Endothelial cell of umbilical vein (primary cell): ENCODE measurements at regions not wholly inside any gene's neighbourhood (a gene's known extent, or its start where the extent isn't known, plus 50 kb on each side); places are given as distances from the start of the nearest gene placed in this dataset.

Experiments
- BruUV-seq: library from RNA; stranded (reverse); fragments of 400-500 nt; replicated peaks from 2 replicates; lab custom pipeline; 2021; lab: Mats Ljungman, UMichigan
- CTCF ChIA-PET: fragments of 300-600, 350-600 bp; sonication (Branson Sonifier 250); formaldehyde crosslinking; loops from one replicate; lab custom pipeline; 2021; ENCODE audit warnings: antibody characterized with exemption, inconsistent platforms; lab: Charles Lee
- POLR2A ChIA-PET: fragments of 300-600, 350-600 bp; sonication (Branson Sonifier 250); formaldehyde crosslinking; loops from one replicate; lab custom pipeline; 2021; ENCODE audit warnings: antibody characterized with exemption, inconsistent platforms; lab: Charles Lee
- DNase-seq: peaks from one replicate; pipeline ENCODE4 v3.0.0-alpha.2; 2011; ENCODE audit warnings: low read depth, low spot score
- FAIRE-seq: peaks from 2 replicates; lab custom pipeline; 2011; peaks lifted over from hg19 to GRCh38; lab: Jason Lieb, UNC
- H2AFZ ChIP-seq: 2 replicates; pipeline ENCODE4 v1.6.0; 2012; ENCODE audit warnings: low read depth, low read length, control low read depth, inconsistent platforms
- H3K27ac ChIP-seq: 2 replicates; pipeline ENCODE4 v1.5.1; 2011; ENCODE audit warnings: low read depth, mild to moderate bottlenecking, control low read depth, low read length, moderate library complexity; ENCODE audit not compliant: insufficient read depth
- H3K27me3 ChIP-seq, 2 experiments: 2 replicates each; pipeline versions ENCODE4 v1.6.0 to v1.6.1; 2011; ENCODE audit warnings: low read length in 2 of 2, mixed read lengths in 1 of 2; ENCODE audit not compliant: control insufficient read depth in 2 of 2, insufficient read depth in 2 of 2
- H3K36me3 ChIP-seq, 2 experiments: 2 replicates in 1 of 2; 3 replicates in 1 of 2; pipeline ENCODE4 v1.5.1; 2011; ENCODE audit warnings: low read length in 2 of 2, mild to moderate bottlenecking in 1 of 2, moderate library complexity in 1 of 2; ENCODE audit not compliant: control insufficient read depth in 2 of 2, insufficient read depth in 2 of 2; ENCODE audit errors: extremely low read depth in 1 of 2
- H3K4me1 ChIP-seq: 3 replicates; pipeline ENCODE4 v1.5.1; 2011; ENCODE audit warnings: mild to moderate bottlenecking, low read length; ENCODE audit not compliant: control insufficient read depth, insufficient read depth; ENCODE audit errors: extremely low read depth
- H3K4me2 ChIP-seq: 2 replicates; pipeline ENCODE4 v1.6.1; 2011; ENCODE audit warnings: low read length, control low read depth, mixed read lengths; ENCODE audit not compliant: insufficient read depth
- H3K4me3 ChIP-seq, 3 experiments: fragments of 200-600 bp in 1 of 3; sonication (generic), shearing (Covaris generic) in 1 of 3; replicated peaks in 1 of 3; 2 replicates each; pipeline ENCODE4 v1.5.1; 2011 to 2016; ENCODE audit warnings: control low read depth in 3 of 3, low read length in 3 of 3, mild to moderate bottlenecking in 2 of 3, inconsistent platforms in 1 of 3, low read depth in 1 of 3, moderate library complexity in 1 of 3; ENCODE audit not compliant: insufficient read depth in 1 of 3
- H3K79me2 ChIP-seq: 2 replicates; pipeline ENCODE4 v1.6.0; 2012; ENCODE audit warnings: low read length, inconsistent platforms; ENCODE audit not compliant: control insufficient read depth, insufficient read depth
- H3K9ac ChIP-seq: replicated peaks from 2 replicates; pipeline ENCODE3; 2011; ENCODE audit warnings: low read length, control low read depth; ENCODE audit not compliant: insufficient read depth; ENCODE audit errors: extremely low read depth
- H3K9me1 ChIP-seq: replicated peaks from 3 replicates; pipeline ENCODE4 v1.6.0; 2011; ENCODE audit warnings: mild to moderate bottlenecking, low read length; ENCODE audit not compliant: control insufficient read depth, insufficient read depth; ENCODE audit errors: extremely low read depth
- H3K9me3 ChIP-seq: replicated peaks from 2 replicates; pipeline ENCODE4 v1.5.1; 2012; ENCODE audit warnings: low read length, inconsistent platforms; ENCODE audit not compliant: control insufficient read depth, insufficient read depth
- H4K20me1 ChIP-seq: replicated peaks from 2 replicates; pipeline ENCODE3; 2011; ENCODE audit warnings: mild to moderate bottlenecking, low read length; ENCODE audit not compliant: control insufficient read depth, insufficient read depth; ENCODE audit errors: extremely low read depth
- EZH2 ChIP-seq: IDR thresholded peaks from 2 replicates; pipeline ENCODE4 v1.6.1; 2012; ENCODE audit warnings: borderline replicate concordance, low read depth, mild to moderate bottlenecking, moderate library complexity, low read length, inconsistent platforms; ENCODE audit not compliant: severe bottlenecking
- FOS ChIP-seq: IDR thresholded peaks from 2 replicates; pipeline ENCODE4 v1.6.1; 2011; ENCODE audit warnings: mild to moderate bottlenecking, low read length, moderate library complexity, borderline replicate concordance; ENCODE audit not compliant: insufficient read depth
- GATA2 ChIP-seq: IDR thresholded peaks from 2 replicates; pipeline ENCODE4 v1.7.0; 2011; ENCODE audit warnings: low read depth, mild to moderate bottlenecking, moderate library complexity, mixed read lengths, low read length; ENCODE audit not compliant: insufficient read length, insufficient read depth
- JUN ChIP-seq: IDR thresholded peaks from 2 replicates; pipeline ENCODE4 v1.6.1; 2011; ENCODE audit warnings: borderline replicate concordance, low read depth; ENCODE audit not compliant: insufficient read length, insufficient read depth
- MAX ChIP-seq: IDR thresholded peaks from 2 replicates; pipeline ENCODE4 v1.6.1; 2011; ENCODE audit not compliant: insufficient read depth, insufficient read length
- MYC ChIP-seq: IDR thresholded peaks from one replicate; pipeline ENCODE4 v1.6.1; 2011; ENCODE audit warnings: mild to moderate bottlenecking, low read depth, low read length
- POLR2A ChIP-seq: IDR thresholded peaks from 2 replicates; pipeline ENCODE4 v1.6.1; 2012; ENCODE audit warnings: low read depth, mild to moderate bottlenecking, control low read depth, low read length
- POLR2AphosphoS5 ChIP-seq: IDR thresholded peaks from 2 replicates; pipeline ENCODE4 v1.6.1; 2012; ENCODE audit warnings: low read depth, mild to moderate bottlenecking, control low read depth, low read length, moderate library complexity; ENCODE audit not compliant: insufficient read depth
- dilution Hi-C: fragments of 300-500 bp; cut with MboI; formaldehyde crosslinking; loops from one replicate; pipeline ENCODE4 v1.15.0; 2019; ENCODE audit warnings: low sequenced_read_pairs; ENCODE audit not compliant: extremely low pct_ligation_motif_present
- intact Hi-C: fragments of 100-400 bp; cut with micrococcal nuclease; formaldehyde crosslinking; loops from one replicate; pipeline ENCODE4 v1.10.0; 2022
- TF ChIP-seq, protein P1 (sequence below), 2 donors: IDR thresholded peaks; 1 replicate in 1 of 2; 2 replicates in 1 of 2; pipeline ENCODE4 v1.5.1; 2011; ENCODE audit warnings: low read length in 2 of 2, mild to moderate bottlenecking in 2 of 2, moderate library complexity in 2 of 2, control low read depth in 1 of 2, inconsistent platforms in 1 of 2, low read depth in 1 of 2; ENCODE audit not compliant: insufficient read depth in 1 of 2; ENCODE audit errors: extremely low read depth in 1 of 2

GRCh38 chr1:56265216-56265615, 314.1 kb downstream of the PLPP3 start:
- BruUV-seq = no TSS peak
- FAIRE-seq (no peak), DNase-seq (no peak)
- H2AFZ ChIP-seq = no peak overlapping the region
- no peaks in the 10 kb centered on the region for H3K36me3 ChIP-seq
- ChIA-PET POLR2A (no interaction called here), CTCF (no interaction called here)
- H3K4me3 ChIP-seq = no peak overlapping the region
- TF ChIP-seq POLR2AphosphoS5 = no peak
- TF ChIP-seq, protein P1, sequence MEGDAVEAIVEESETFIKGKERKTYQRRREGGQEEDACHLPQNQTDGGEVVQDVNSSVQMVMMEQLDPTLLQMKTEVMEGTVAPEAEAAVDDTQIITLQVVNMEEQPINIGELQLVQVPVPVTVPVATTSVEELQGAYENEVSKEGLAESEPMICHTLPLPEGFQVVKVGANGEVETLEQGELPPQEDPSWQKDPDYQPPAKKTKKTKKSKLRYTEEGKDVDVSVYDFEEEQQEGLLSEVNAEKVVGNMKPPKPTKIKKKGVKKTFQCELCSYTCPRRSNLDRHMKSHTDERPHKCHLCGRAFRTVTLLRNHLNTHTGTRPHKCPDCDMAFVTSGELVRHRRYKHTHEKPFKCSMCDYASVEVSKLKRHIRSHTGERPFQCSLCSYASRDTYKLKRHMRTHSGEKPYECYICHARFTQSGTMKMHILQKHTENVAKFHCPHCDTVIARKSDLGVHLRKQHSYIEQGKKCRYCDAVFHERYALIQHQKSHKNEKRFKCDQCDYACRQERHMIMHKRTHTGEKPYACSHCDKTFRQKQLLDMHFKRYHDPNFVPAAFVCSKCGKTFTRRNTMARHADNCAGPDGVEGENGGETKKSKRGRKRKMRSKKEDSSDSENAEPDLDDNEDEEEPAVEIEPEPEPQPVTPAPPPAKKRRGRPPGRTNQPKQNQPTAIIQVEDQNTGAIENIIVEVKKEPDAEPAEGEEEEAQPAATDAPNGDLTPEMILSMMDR (IDR thresholded peaks at IDR 0.05; ENCODE audit: extremely low read depth in 1 of 2, insufficient read depth in 1 of 2, low read depth in 1 of 2, low read length in 2 of 2) = no peak
- TF ChIP-seq POLR2A = no peak
- no peak for TF ChIP-seq GATA2
- TF ChIP-seq MYC = no peak
- TF ChIP-seq JUN = no peak
- H3K27me3 ChIP-seq = no peaks in the 10 kb centered on the region
- H3K4me1 ChIP-seq = no peaks in the 10 kb centered on the region
- no peaks in the 10 kb centered on the region for H4K20me1 ChIP-seq
- H3K9me1 ChIP-seq = no peaks in the 10 kb centered on the region
- no peak overlapping the region for H3K4me2 ChIP-seq
- H3K9me3 ChIP-seq = no peaks in the 10 kb centered on the region
- no peak overlapping the region for H3K9ac ChIP-seq
- H3K27ac ChIP-seq = no peak overlapping the region
- intact Hi-C loops (no loop called here), dilution Hi-C loops (no loop called here)
- H3K79me2 ChIP-seq = no peaks in the 10 kb centered on the region

- Histone ChIP-seq H3K79me2 (no peaks in the 10 kb centered on the region), H4K20me1 (no peaks in the 10 kb centered on the region), H3K9me1 (no peaks in the 10 kb centered on the region), H3K27me3 (no peaks in the 10 kb centered on the region), H3K4me2 (no peak overlapping the region), H3K9ac (no peak overlapping the region), H3K4me1 (no peaks in the 10 kb centered on the region), H3K27ac (no peak overlapping the region), H2AFZ (no peak overlapping the region), H3K9me3 (no peaks in the 10 kb centered on the region), H3K4me3 (no peak overlapping the region), H3K36me3 (no peaks in the 10 kb centered on the region)
- no TSS peak for BruUV-seq
- CTCF ChIA-PET = no interaction called here
- POLR2A ChIA-PET = no interaction called here
- intact Hi-C loops = no loop called here
- TF ChIP-seq, protein P1 (IDR thresholded peaks at IDR 0.05; ENCODE audit: extremely low read depth in 1 of 2, insufficient read depth in 1 of 2, low read depth in 1 of 2, low read length in 2 of 2) = no peak
- TF ChIP-seq POLR2AphosphoS5 (no peak), JUN (no peak), GATA2 (no peak), FOS (no peak), POLR2A (no peak), EZH2 (no peak), MAX (no peak), MYC (no peak)
- dilution Hi-C loops = no loop called here
- no peak for DNase-seq
- FAIRE-seq = no peak
These were observed 315.5 kb downstream of the PLPP3 start for GRCh38 chr1:56263908-56264307.
